H1 (cell line): ENCODE measurements at regions not wholly inside any gene's neighbourhood (a gene's known extent, or its start where the extent isn't known, plus 50 kb on each side); places are given as distances from the start of the nearest gene placed in this dataset.

ENCODE experiments used
- CREB1 ChIP-seq: IDR thresholded peaks from 2 replicates; pipeline ENCODE4 v1.6.1; 2012; ENCODE audit warnings: inconsistent platforms
- EZH2 ChIP-seq: fragments of 200-600 bp; sonication (generic); IDR thresholded peaks from 2 replicates; pipeline ENCODE4 v1.7.1; 2012; ENCODE audit warnings: low read depth, mild to moderate bottlenecking, moderate library complexity, low read length, inconsistent platforms; ENCODE audit not compliant: severe bottlenecking
- GTF2F1 ChIP-seq: IDR thresholded peaks from 2 replicates; pipeline ENCODE4 v1.6.1; 2012; ENCODE audit warnings: low read depth, low read length, improper control_type of control experiment, borderline replicate concordance
- POLR2A ChIP-seq, 2 experiments: IDR thresholded peaks; 1 replicate in 1 of 2; 2 replicates in 1 of 2; pipeline ENCODE4 v1.6.1; 2011; ENCODE audit warnings: low read depth in 2 of 2, low read length in 2 of 2, mild to moderate bottlenecking in 2 of 2; ENCODE audit errors: control extremely low read depth in 1 of 2
- RAD21 ChIP-seq, 2 experiments: IDR thresholded peaks in 1 of 2; conservative IDR thresholded peaks in 1 of 2; 2 replicates each; pipeline ENCODE4 v1.6.1; 2011; ENCODE audit warnings: low read depth in 2 of 2, low read length in 2 of 2, improper control_type of control experiment in 1 of 2, inconsistent platforms in 1 of 2, mild to moderate bottlenecking in 1 of 2, moderate library complexity in 1 of 2
- TEAD4 ChIP-seq: IDR thresholded peaks from 2 replicates; pipeline ENCODE4 v1.6.1; 2012; ENCODE audit warnings: low read depth, low read length, inconsistent platforms, mixed read lengths
- TF ChIP-seq, protein P1 (sequence below), 3 experiments: IDR thresholded peaks; 1 replicate in 2 of 3; 2 replicates in 1 of 3; pipeline versions ENCODE4 v1.5.1 to v1.6.1; 2011; ENCODE audit warnings: low read length in 3 of 3, mild to moderate bottlenecking in 3 of 3, inconsistent platforms in 2 of 3, low read depth in 1 of 3, moderate library complexity in 1 of 3; ENCODE audit not compliant: insufficient read depth in 1 of 3; ENCODE audit errors: control extremely low read depth in 1 of 3
- TF ChIP-seq, protein P2 (sequence below): IDR thresholded peaks from 2 replicates; pipeline ENCODE4 v1.6.1; 2012; ENCODE audit warnings: inconsistent platforms

DNA sequence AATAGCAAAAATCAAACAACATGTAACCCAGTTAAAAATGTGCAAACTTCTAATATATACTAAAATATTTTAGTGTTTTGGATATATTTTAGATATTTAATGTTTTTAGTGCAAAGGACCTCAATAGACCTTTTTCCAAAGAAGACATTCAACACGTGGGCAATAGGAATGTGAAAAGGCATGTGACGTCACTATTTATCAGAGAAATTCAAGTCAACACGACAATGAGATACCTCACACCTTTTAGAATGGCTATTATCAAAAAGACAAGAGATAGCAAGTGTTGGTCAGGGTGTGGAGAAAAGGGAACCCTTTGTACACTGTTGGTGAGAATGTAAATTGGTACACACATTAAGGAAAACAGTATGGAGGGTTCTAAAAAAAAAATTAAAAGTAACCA, 115.6 kb upstream of the FAM47B start:
- no peak for TF ChIP-seq POLR2A (IDR thresholded peaks at IDR 0.05; ENCODE audit: control extremely low read depth in 1 of 2, low read depth in 2 of 2, low read length in 2 of 2)
- TF ChIP-seq, protein P1, sequence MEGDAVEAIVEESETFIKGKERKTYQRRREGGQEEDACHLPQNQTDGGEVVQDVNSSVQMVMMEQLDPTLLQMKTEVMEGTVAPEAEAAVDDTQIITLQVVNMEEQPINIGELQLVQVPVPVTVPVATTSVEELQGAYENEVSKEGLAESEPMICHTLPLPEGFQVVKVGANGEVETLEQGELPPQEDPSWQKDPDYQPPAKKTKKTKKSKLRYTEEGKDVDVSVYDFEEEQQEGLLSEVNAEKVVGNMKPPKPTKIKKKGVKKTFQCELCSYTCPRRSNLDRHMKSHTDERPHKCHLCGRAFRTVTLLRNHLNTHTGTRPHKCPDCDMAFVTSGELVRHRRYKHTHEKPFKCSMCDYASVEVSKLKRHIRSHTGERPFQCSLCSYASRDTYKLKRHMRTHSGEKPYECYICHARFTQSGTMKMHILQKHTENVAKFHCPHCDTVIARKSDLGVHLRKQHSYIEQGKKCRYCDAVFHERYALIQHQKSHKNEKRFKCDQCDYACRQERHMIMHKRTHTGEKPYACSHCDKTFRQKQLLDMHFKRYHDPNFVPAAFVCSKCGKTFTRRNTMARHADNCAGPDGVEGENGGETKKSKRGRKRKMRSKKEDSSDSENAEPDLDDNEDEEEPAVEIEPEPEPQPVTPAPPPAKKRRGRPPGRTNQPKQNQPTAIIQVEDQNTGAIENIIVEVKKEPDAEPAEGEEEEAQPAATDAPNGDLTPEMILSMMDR (IDR thresholded peaks at IDR 0.05; ENCODE audit: control extremely low read depth in 1 of 3, insufficient read depth in 1 of 3, low read depth in 1 of 3, low read length in 3 of 3), result no peak
- TF ChIP-seq EZH2, result no peak
- no peak for TF ChIP-seq TEAD4
- no peak for TF ChIP-seq RAD21 (IDR thresholded peaks at IDR 0.05 in 1 of 2, conservative IDR thresholded peaks at IDR 0.05 in 1 of 2; ENCODE audit: low read depth in 2 of 2, low read length in 2 of 2)
- no peak for TF ChIP-seq GTF2F1
- no peak for TF ChIP-seq CREB1
- TF ChIP-seq, protein P2, sequence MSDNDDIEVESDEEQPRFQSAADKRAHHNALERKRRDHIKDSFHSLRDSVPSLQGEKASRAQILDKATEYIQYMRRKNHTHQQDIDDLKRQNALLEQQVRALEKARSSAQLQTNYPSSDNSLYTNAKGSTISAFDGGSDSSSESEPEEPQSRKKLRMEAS, result no peak
